Panc1 (cell line): ENCODE measurements at regions not wholly inside any gene's neighbourhood (a gene's known extent, or its start where the extent isn't known, plus 50 kb on each side); places are given as distances from the start of the nearest gene placed in this dataset.

Experiments
- ATAC-seq: fragments of 200-7000 bp; cut with Tn5 transposase; 2 replicates; pipeline ENCODE4 v1.9.1; 2020; ENCODE audit warnings: mild to moderate bottlenecking, moderate library complexity
- BruUV-seq: library from RNA; stranded (reverse); fragments of 400-500 nt; replicated peaks from 2 replicates; lab custom pipeline; 2021; lab: Mats Ljungman, UMichigan
- CTCF ChIA-PET: fragments of 300-600 bp; sonication (Branson Sonifier 250); formaldehyde crosslinking; loops from one replicate; lab custom pipeline; 2022; ENCODE audit warnings: antibody characterized with exemption; lab: Charles Lee
- POLR2A ChIA-PET: fragments of 300-600 bp; sonication (Branson Sonifier 250); formaldehyde crosslinking; loops from one replicate; lab custom pipeline; 2022; ENCODE audit warnings: antibody characterized with exemption; lab: Charles Lee
- DNase-seq: peaks from one replicate; pipeline ENCODE4 v3.0.0-alpha.2; 2010; ENCODE audit warnings: low read depth, low spot score
- H3K27ac ChIP-seq: 2 replicates; pipeline ENCODE4 v1.5.1; 2011; ENCODE audit warnings: mild to moderate bottlenecking, low read length, inconsistent platforms
- H3K27me3 ChIP-seq: fragments of 200-500 bp; sonication (Bioruptor generic); 2 replicates; pipeline ENCODE4 v1.6.0; 2014; ENCODE audit warnings: low read length, inconsistent platforms; ENCODE audit not compliant: control insufficient read depth, insufficient read depth
- H3K36me3 ChIP-seq: fragments of 200-500 bp; sonication (Bioruptor generic); 2 replicates; pipeline ENCODE4 v1.5.1; 2014; ENCODE audit warnings: inconsistent platforms, mild to moderate bottlenecking, low read length, moderate library complexity; ENCODE audit not compliant: control insufficient read depth, insufficient read depth
- H3K4me1 ChIP-seq: 2 replicates; pipeline ENCODE4 v1.5.1; 2011; ENCODE audit warnings: inconsistent platforms, mild to moderate bottlenecking, low read length, moderate library complexity; ENCODE audit not compliant: control insufficient read depth, insufficient read depth
- H3K4me3 ChIP-seq, 2 experiments: 2 replicates each; pipeline ENCODE4 v1.5.1; 2011 to 2012; ENCODE audit warnings: low read depth in 2 of 2, low read length in 2 of 2, mild to moderate bottlenecking in 2 of 2, inconsistent platforms in 1 of 2, moderate library complexity in 1 of 2
- H3K9me3 ChIP-seq: fragments of 200-500 bp; sonication (Bioruptor generic); 2 replicates; pipeline ENCODE4 v1.5.1; 2014; ENCODE audit warnings: low read depth, mild to moderate bottlenecking, inconsistent platforms, low read length, moderate library complexity; ENCODE audit not compliant: control insufficient read depth, insufficient read depth
- CTCF ChIP-seq: fragments of 450-650 bp; IDR thresholded peaks from 2 replicates; pipeline ENCODE4 v1.5.1; 2017; ENCODE audit warnings: mild to moderate bottlenecking
- POLR2AphosphoS5 ChIP-seq: IDR thresholded peaks from 2 replicates; pipeline ENCODE4 v1.6.1; 2012; ENCODE audit warnings: mild to moderate bottlenecking, low read depth, low read length, moderate library complexity
- REST ChIP-seq, 2 experiments: IDR thresholded peaks; 2 replicates each; pipeline ENCODE4 v1.6.1; 2011 to 2012; ENCODE audit warnings: low read depth in 2 of 2, control low read depth in 1 of 2, low read length in 1 of 2, mild to moderate bottlenecking in 1 of 2, moderate library complexity in 1 of 2; ENCODE audit not compliant: insufficient read depth in 1 of 2
- SIN3A ChIP-seq: IDR thresholded peaks from 2 replicates; pipeline ENCODE4 v1.6.1; 2012; ENCODE audit warnings: low read depth, mild to moderate bottlenecking, low read length, moderate library complexity, borderline replicate concordance; ENCODE audit not compliant: insufficient read depth
- TCF7L2 ChIP-seq: IDR thresholded peaks from 2 replicates; pipeline ENCODE4 v1.6.1; 2011; ENCODE audit warnings: mild to moderate bottlenecking, low read depth, low read length, inconsistent platforms
- in situ Hi-C: cut with HindIII; loops from 2 replicates; pipeline ENCODE4 v1.10.0; 2016; ENCODE audit warnings: low sequenced_read_pairs, low pct_unique_long_range_greater_than_20kb
- intact Hi-C: fragments of 100-400 bp; cut with micrococcal nuclease; formaldehyde crosslinking; loops from one replicate; pipeline ENCODE4 v1.10.0; 2022; ENCODE audit not compliant: unreplicated experiment

- no peak for ATAC-seq
- CTCF ChIA-PET, result no interaction called here
- BruUV-seq, result no TSS peak
These were observed 385.5 kb downstream of the PIK3C3 start for GRCh38 chr18:42340423-42341009.

GRCh38 chr18:42341423-42341822, 386.4 kb downstream of the PIK3C3 start:
- in situ Hi-C loops (no loop called here), intact Hi-C loops (no loop called here)
- ATAC-seq, result no peak
- Histone ChIP-seq H3K4me1 (no peaks in the 10 kb centered on the region), H3K27ac (no peak overlapping the region), H3K9me3 (no peaks in the 10 kb centered on the region), H3K4me3 (no peak overlapping the region), H3K27me3 (no peaks in the 10 kb centered on the region), H3K36me3 (no peaks in the 10 kb centered on the region)
- CTCF ChIA-PET, result no interaction called here
- BruUV-seq, result no TSS peak
- no peak for DNase-seq
- TF ChIP-seq TCF7L2 (no peak), SIN3A (no peak), REST (IDR thresholded peaks at IDR 0.05; ENCODE audit: insufficient read depth in 1 of 2, low read depth in 2 of 2, low read length in 1 of 2) (no peak)
- POLR2A ChIA-PET, result no interaction called here

More at GRCh38 chr18:42340423-42341009, 385.5 kb downstream of the PIK3C3 start:
- no peak overlapping the region for H3K27ac ChIP-seq
- POLR2A ChIA-PET, result no interaction called here
- H3K9me3 ChIP-seq, result no peaks in the 10 kb centered on the region
- intact Hi-C loops (no loop called here), in situ Hi-C loops (no loop called here)
- DNase-seq, result no peak
- no peaks in the 10 kb centered on the region for H3K4me1 ChIP-seq
- TF ChIP-seq CTCF (no peak), SIN3A (no peak), TCF7L2 (no peak), POLR2AphosphoS5 (no peak), REST (IDR thresholded peaks at IDR 0.05; ENCODE audit: insufficient read depth in 1 of 2, low read depth in 2 of 2, low read length in 1 of 2) (no peak)
- no peaks in the 10 kb centered on the region for H3K27me3 ChIP-seq
- no peak overlapping the region for H3K4me3 ChIP-seq
- H3K36me3 ChIP-seq, result no peaks in the 10 kb centered on the region
